ENCODE measurements at regions not wholly inside any gene's neighbourhood (a gene's known extent, or its start where the extent isn't known, plus 50 kb on each side); places are given as distances from the start of the nearest gene placed in this dataset.

DNA sequence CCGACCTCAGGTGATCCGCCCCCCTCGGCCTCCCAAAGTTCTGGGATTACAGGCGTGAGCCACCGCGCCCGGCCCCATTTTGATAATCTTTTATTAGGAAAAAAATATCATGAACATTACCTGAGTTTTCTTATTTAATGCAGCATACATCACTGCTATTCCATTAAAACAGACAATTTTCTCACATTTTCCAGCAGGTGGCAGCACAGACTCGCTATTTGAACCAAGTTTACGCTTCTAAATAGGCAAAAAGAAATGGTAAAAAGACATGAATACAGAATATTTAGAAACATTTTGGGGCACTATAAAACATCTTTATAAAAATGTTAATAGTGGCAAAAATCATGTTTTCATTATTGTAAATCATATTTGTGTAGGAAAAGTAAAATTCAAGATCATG, 903.1 kb downstream of the SLITRK6 start:
- Histone ChIP-seq H3K27ac (replicated peaks) (no peak overlapping the region), H3K27me3 (ENCODE audit: insufficient read depth, poor library complexity, severe bottlenecking) (no peaks in the 10 kb centered on the region), H3K4me3 (replicated peaks; ENCODE audit: insufficient read depth, low read length) (no peak overlapping the region)
- DNase-seq (ENCODE audit: low read depth in 1 of 2, low spot score in 1 of 2): peak in 1 of 2 experiments; percentile 34
- TF ChIP-seq POLR2AphosphoS5 (IDR thresholded peaks at IDR 0.05; ENCODE audit: low read depth) (no peak), SPI1 (IDR thresholded peaks at IDR 0.05; ENCODE audit: borderline replicate concordance, low read depth) (no peak)
- TF ChIP-seq, protein P1, sequence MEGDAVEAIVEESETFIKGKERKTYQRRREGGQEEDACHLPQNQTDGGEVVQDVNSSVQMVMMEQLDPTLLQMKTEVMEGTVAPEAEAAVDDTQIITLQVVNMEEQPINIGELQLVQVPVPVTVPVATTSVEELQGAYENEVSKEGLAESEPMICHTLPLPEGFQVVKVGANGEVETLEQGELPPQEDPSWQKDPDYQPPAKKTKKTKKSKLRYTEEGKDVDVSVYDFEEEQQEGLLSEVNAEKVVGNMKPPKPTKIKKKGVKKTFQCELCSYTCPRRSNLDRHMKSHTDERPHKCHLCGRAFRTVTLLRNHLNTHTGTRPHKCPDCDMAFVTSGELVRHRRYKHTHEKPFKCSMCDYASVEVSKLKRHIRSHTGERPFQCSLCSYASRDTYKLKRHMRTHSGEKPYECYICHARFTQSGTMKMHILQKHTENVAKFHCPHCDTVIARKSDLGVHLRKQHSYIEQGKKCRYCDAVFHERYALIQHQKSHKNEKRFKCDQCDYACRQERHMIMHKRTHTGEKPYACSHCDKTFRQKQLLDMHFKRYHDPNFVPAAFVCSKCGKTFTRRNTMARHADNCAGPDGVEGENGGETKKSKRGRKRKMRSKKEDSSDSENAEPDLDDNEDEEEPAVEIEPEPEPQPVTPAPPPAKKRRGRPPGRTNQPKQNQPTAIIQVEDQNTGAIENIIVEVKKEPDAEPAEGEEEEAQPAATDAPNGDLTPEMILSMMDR (IDR thresholded peaks at IDR 0.05; ENCODE audit: insufficient read depth, low read length): peak; percentile 13

DNA sequence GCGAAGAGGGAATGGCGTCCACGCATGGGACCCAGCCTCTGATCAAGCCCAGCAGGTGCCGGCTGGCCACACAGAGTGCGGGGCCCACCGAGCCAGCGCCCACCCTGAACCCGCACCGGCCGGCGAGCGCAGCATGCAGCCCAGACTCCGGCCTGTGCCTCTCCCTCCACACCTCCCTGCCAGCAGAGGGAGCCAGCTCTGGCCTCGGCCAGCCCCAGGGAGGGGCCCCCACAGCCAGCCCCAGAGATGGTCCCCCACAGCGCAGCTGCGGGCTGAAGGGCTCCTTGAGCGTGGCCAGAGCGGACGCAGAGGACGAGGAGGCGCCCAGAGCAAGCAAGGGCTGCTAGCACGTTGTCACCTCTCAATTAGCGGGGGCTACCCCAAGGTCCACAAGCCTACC, 904.5 kb downstream of the SLITRK6 start:
- TF ChIP-seq, protein P2, sequence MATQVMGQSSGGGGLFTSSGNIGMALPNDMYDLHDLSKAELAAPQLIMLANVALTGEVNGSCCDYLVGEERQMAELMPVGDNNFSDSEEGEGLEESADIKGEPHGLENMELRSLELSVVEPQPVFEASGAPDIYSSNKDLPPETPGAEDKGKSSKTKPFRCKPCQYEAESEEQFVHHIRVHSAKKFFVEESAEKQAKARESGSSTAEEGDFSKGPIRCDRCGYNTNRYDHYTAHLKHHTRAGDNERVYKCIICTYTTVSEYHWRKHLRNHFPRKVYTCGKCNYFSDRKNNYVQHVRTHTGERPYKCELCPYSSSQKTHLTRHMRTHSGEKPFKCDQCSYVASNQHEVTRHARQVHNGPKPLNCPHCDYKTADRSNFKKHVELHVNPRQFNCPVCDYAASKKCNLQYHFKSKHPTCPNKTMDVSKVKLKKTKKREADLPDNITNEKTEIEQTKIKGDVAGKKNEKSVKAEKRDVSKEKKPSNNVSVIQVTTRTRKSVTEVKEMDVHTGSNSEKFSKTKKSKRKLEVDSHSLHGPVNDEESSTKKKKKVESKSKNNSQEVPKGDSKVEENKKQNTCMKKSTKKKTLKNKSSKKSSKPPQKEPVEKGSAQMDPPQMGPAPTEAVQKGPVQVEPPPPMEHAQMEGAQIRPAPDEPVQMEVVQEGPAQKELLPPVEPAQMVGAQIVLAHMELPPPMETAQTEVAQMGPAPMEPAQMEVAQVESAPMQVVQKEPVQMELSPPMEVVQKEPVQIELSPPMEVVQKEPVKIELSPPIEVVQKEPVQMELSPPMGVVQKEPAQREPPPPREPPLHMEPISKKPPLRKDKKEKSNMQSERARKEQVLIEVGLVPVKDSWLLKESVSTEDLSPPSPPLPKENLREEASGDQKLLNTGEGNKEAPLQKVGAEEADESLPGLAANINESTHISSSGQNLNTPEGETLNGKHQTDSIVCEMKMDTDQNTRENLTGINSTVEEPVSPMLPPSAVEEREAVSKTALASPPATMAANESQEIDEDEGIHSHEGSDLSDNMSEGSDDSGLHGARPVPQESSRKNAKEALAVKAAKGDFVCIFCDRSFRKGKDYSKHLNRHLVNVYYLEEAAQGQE (IDR thresholded peaks at IDR 0.05; ENCODE audit: insufficient replicate concordance, low read depth): no peak
- no peak for TF ChIP-seq SPI1 (IDR thresholded peaks at IDR 0.05; ENCODE audit: borderline replicate concordance, low read depth)
- TF ChIP-seq, protein P1 (IDR thresholded peaks at IDR 0.05; ENCODE audit: insufficient read depth, low read length): no peak
- no peak for TF ChIP-seq POLR2AphosphoS5 (IDR thresholded peaks at IDR 0.05; ENCODE audit: low read depth)
- no peak for TF ChIP-seq GABPA (IDR thresholded peaks at IDR 0.05; ENCODE audit: low read depth)
- no peak for DNase-seq (ENCODE audit: low read depth in 1 of 2, low spot score in 1 of 2)
- H3K27me3 ChIP-seq (ENCODE audit: insufficient read depth, poor library complexity, severe bottlenecking): no peaks in the 10 kb centered on the region
- H3K27ac ChIP-seq (replicated peaks): no peak overlapping the region
- H3K4me3 ChIP-seq (replicated peaks; ENCODE audit: insufficient read depth, low read length): no peak overlapping the region

DNA sequence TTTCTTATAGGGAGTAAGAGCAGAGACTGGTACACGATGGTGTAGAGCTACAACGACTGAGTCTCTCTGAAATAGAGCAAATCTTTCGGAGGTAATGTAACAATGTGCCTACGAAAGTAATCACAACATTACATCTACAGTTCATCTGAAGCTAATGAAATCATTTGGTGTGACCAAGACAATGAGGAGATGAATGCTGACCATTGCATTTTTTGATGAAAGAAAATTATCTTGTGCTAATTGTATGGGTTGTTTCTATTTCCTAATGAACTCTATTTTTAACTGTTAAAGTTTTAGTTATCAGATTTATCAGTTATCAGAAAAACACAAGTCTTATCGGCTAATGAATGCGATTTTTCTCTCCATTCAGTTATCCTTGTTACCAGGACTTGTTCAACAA, 913.4 kb downstream of the SLITRK6 start:
- Histone ChIP-seq H3K27me3 (ENCODE audit: insufficient read depth, poor library complexity, severe bottlenecking) (no peaks in the 10 kb centered on the region), H3K27ac (replicated peaks) (no peak overlapping the region), H3K4me3 (replicated peaks; ENCODE audit: insufficient read depth, low read length) (no peak overlapping the region)
- TF ChIP-seq, protein P1 (IDR thresholded peaks at IDR 0.05; ENCODE audit: insufficient read depth, low read length): no peak
- TF ChIP-seq POLR2AphosphoS5 (IDR thresholded peaks at IDR 0.05; ENCODE audit: low read depth) (no peak), SPI1 (IDR thresholded peaks at IDR 0.05; ENCODE audit: borderline replicate concordance, low read depth) (no peak), GABPA (IDR thresholded peaks at IDR 0.05; ENCODE audit: low read depth) (no peak)
- TF ChIP-seq, protein P2 (IDR thresholded peaks at IDR 0.05; ENCODE audit: insufficient replicate concordance, low read depth): no peak
- no peak for DNase-seq (ENCODE audit: low read depth in 1 of 2, low spot score in 1 of 2)

DNA sequence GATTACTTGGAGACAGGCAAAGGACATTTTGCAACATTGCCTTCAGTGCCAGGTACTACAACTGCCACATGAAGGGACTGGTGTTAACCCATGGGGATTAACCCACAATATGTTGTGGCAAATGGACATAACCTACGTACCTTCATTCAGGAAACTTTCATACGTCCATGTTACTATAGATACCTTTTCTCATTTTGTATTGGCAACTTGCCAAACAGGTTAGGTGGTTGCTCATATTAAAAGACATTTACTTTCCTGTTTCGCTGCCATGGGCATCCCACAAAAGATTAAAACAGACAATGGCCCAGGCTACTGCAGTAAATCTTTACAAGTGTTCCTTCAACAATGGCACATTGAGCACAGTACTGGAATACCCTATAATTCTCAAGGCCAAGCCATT, 925.3 kb downstream of the SLITRK6 start:
- Histone ChIP-seq H3K27me3 (ENCODE audit: insufficient read depth, poor library complexity, severe bottlenecking) (no peaks in the 10 kb centered on the region), H3K4me3 (replicated peaks; ENCODE audit: insufficient read depth, low read length) (no peak overlapping the region), H3K27ac (replicated peaks) (no peak overlapping the region)
- DNase-seq (ENCODE audit: low read depth in 1 of 2, low spot score in 1 of 2): no peak
- TF ChIP-seq, protein P1 (IDR thresholded peaks at IDR 0.05; ENCODE audit: insufficient read depth, low read length): no peak
- TF ChIP-seq POLR2AphosphoS5 (IDR thresholded peaks at IDR 0.05; ENCODE audit: low read depth) (no peak), SPI1 (IDR thresholded peaks at IDR 0.05; ENCODE audit: borderline replicate concordance, low read depth) (no peak), GABPA (IDR thresholded peaks at IDR 0.05; ENCODE audit: low read depth) (no peak)
- TF ChIP-seq, protein P2 (IDR thresholded peaks at IDR 0.05; ENCODE audit: insufficient replicate concordance, low read depth): no peak
